ENCODE measurements at regions not wholly inside any gene's neighbourhood (a gene's known extent, or its start where the extent isn't known, plus 50 kb on each side); places are given as distances from the start of the nearest gene placed in this dataset.

DNA sequence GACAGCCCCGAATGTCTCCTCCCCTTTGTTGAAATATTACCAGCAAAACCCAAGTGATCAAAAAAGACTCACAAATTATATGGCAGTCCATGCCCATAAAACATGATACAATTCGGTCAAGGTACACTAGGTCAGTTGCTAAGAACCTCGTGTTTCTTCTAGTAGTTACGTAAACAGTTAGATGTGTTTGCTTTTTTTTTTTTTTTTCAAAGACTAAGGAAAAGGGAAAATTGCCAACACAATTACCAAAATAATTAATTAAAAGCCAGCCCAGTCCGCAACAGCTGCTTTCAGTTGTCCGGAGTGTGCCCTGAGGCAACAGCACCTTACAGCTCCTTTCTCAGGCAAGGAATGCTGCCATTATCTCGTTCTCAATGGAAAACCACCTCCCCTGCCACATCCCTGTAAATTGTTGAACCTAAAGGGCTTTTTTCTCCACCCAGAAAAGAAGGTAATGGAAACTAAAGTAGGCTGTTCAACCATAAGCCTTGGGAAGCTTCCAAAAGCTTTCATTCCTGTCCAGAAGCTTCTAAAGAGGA, 129.2 kb upstream of the TSC22D2 start:
- TF ChIP-seq, protein P1, sequence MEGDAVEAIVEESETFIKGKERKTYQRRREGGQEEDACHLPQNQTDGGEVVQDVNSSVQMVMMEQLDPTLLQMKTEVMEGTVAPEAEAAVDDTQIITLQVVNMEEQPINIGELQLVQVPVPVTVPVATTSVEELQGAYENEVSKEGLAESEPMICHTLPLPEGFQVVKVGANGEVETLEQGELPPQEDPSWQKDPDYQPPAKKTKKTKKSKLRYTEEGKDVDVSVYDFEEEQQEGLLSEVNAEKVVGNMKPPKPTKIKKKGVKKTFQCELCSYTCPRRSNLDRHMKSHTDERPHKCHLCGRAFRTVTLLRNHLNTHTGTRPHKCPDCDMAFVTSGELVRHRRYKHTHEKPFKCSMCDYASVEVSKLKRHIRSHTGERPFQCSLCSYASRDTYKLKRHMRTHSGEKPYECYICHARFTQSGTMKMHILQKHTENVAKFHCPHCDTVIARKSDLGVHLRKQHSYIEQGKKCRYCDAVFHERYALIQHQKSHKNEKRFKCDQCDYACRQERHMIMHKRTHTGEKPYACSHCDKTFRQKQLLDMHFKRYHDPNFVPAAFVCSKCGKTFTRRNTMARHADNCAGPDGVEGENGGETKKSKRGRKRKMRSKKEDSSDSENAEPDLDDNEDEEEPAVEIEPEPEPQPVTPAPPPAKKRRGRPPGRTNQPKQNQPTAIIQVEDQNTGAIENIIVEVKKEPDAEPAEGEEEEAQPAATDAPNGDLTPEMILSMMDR (conservative IDR thresholded peaks at IDR 0.05), result no peak
- Mint-ChIP-seq H3K27ac (ENCODE audit: unreplicated experiment) (no peak overlapping the region), H3K9me3 (peaks cover 8% of the 10 kb centered on the region), H3K4me3 (no peak overlapping the region), H3K36me3 (ENCODE audit: low read depth) (no peaks in the 10 kb centered on the region), H3K4me1 (peaks cover 30% of the 10 kb centered on the region), H3K27me3 (ENCODE audit: low read depth) (no peaks in the 10 kb centered on the region)
- no peak for DNase-seq (ENCODE audit: low read depth, low spot score)

DNA sequence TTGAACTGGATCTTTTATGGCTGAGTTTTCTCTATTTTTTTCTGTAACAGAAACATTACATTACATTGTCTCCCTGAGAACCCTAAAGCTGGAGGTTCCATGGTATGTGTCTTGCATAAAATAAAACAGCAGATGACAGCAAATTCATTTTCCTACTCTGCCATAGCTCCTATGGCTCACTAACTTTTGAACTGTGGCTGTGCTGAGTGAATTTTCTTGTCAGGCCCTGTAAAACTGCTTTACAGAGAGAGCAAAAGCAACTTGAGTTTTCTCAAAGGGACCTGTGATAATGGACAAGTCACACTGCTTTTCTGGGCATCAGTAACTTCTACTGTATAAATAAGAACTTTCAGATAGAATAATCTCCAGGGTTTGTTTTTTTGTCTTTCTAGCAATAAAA, 129.9 kb upstream of the TSC22D2 start:
- H3K4me3 Mint-ChIP-seq, result no peak overlapping the region
- peaks cover 7% of the 10 kb centered on the region for H3K9me3 Mint-ChIP-seq
- TF ChIP-seq, protein P1 (conservative IDR thresholded peaks at IDR 0.05), result no peak
- H3K27me3 Mint-ChIP-seq (ENCODE audit: low read depth), result no peaks in the 10 kb centered on the region
- H3K36me3 Mint-ChIP-seq (ENCODE audit: low read depth), result no peaks in the 10 kb centered on the region
- H3K27ac Mint-ChIP-seq (ENCODE audit: unreplicated experiment), result no peak overlapping the region
- DNase-seq (ENCODE audit: low read depth, low spot score), result no peak
- H3K4me1 Mint-ChIP-seq, result peaks cover 30% of the 10 kb centered on the region

DNA sequence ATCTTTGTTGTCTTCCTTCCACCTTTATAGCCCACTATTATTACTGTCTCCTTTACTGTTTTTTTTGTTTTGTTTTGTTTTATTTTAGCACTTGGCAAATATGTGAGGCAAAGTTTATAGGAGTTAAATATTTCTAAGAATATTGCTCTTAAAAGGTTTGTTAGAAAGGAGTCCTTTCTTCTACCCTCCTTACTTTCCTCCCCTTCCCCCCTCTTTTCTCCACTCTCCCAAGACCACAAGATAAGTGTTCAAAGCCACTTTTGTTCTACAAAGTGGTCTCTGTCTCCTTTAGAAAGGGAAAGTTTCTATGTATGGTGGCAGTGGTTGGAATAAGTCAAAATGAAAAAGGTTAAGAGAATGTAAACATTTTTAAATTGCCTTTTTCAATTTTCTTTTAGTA, 130.7 kb upstream of the TSC22D2 start:
- no peaks in the 10 kb centered on the region for H3K27me3 Mint-ChIP-seq (ENCODE audit: low read depth)
- no peak for DNase-seq (ENCODE audit: low read depth, low spot score)
- no peaks in the 10 kb centered on the region for H3K36me3 Mint-ChIP-seq (ENCODE audit: low read depth)
- peaks cover 30% of the 10 kb centered on the region for H3K4me1 Mint-ChIP-seq
- peaks cover 5% of the 10 kb centered on the region for H3K9me3 Mint-ChIP-seq
- H3K4me3 Mint-ChIP-seq, result peak overlapping the region; percentile 75
- peak overlapping the region; percentile 95 for H3K27ac Mint-ChIP-seq (ENCODE audit: unreplicated experiment)
- TF ChIP-seq, protein P1 (conservative IDR thresholded peaks at IDR 0.05), result no peak

DNA sequence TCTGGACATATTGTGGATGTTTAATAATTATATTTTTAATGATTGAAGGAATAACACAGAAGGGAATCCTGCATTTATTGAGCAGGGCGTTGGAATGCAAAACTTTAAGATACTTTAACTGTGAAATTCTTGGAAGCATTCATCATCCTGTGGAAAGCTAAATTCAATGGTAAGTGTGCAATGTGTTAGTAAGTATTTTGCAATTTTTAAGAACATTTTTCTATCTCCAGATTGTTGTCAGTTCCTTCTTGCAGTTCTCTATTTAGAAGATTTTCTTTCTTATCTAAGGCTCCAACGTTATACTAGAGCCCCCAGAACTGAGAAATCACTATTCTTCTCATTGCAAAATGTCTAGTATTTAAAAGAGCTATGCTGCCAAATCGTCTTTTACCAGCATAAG, 132.2 kb upstream of the TSC22D2 start:
- no peaks in the 10 kb centered on the region for H3K36me3 Mint-ChIP-seq (ENCODE audit: low read depth)
- H3K4me1 Mint-ChIP-seq, result peaks cover 30% of the 10 kb centered on the region
- H3K27me3 Mint-ChIP-seq (ENCODE audit: low read depth), result no peaks in the 10 kb centered on the region
- H3K9me3 Mint-ChIP-seq, result no peaks in the 10 kb centered on the region
- H3K4me3 Mint-ChIP-seq, result no peak overlapping the region
- no peak overlapping the region for H3K27ac Mint-ChIP-seq (ENCODE audit: unreplicated experiment)
- TF ChIP-seq, protein P1 (conservative IDR thresholded peaks at IDR 0.05), result no peak
- no peak for DNase-seq (ENCODE audit: low read depth, low spot score)

DNA sequence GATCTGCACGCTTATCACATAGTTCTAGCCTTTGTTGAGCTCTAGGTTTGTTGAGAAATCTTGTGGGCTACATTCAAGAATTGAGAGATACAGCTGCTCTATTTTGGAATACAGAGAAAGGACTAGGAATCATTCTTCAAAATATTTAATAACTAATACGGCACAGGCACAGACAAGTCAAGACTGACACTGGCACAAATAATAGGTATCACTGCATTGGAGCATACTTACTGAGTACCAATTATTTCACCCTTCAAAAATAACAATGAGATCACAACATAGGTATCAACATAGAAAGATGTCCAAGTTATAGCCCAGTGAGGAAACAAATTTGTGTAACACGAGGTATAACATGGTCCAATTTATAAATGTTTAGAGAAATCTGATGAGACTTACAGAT, 133.7 kb upstream of the TSC22D2 start:
- H3K4me1 Mint-ChIP-seq, result peaks cover 30% of the 10 kb centered on the region

More for the DNA sequence above, 133.7 kb upstream of the TSC22D2 start:
- TF ChIP-seq, protein P1 (conservative IDR thresholded peaks at IDR 0.05), result no peak
- H3K36me3 Mint-ChIP-seq (ENCODE audit: low read depth), result no peaks in the 10 kb centered on the region
- no peak overlapping the region for H3K4me3 Mint-ChIP-seq
- DNase-seq (ENCODE audit: low read depth, low spot score), result no peak
- H3K27me3 Mint-ChIP-seq (ENCODE audit: low read depth), result no peaks in the 10 kb centered on the region
- no peaks in the 10 kb centered on the region for H3K9me3 Mint-ChIP-seq
- no peak overlapping the region for H3K27ac Mint-ChIP-seq (ENCODE audit: unreplicated experiment)

All from neural crest cell (in vitro differentiated cells).